HG03520 (cell line): ENCODE measurements at regions not wholly inside any gene's neighbourhood (a gene's known extent, or its start where the extent isn't known, plus 50 kb on each side); places are given as distances from the start of the nearest gene placed in this dataset.
"Not testable (repeated sequence)": the region's sequence is repeated elsewhere in the genome, so short reads cannot be mapped to it uniquely, and the experiment has no call there.

Experiments used
- ATAC-seq: cut with Tn5 transposase; IDR thresholded peaks from one replicate; pipeline ENCODE4 v1.9.1; 2021; ENCODE audit warnings: mild to moderate bottlenecking, moderate library complexity; ENCODE audit not compliant: unreplicated experiment

GRCh38 chr12:42741771-42742510 is 152.4 kb upstream of the PRICKLE1 start:
- no peak for ATAC-seq

DNA sequence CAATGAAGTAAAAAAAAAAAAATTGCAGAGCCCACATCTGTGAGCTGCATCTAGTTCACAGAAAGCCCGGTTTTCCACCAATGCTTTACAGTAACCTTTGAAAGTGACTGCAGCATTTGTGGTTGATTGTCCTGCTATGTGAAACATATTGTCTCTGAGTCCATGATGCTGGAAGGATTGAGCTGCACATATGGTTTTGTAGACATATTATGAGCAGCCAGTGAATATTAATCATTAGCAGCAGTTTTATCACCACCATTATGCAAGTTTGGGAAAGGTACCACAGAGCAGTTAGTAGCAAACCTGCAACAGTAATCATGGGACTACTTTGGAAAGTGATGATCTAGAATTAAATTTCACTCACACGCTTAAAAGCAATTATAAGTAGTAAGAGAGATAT is 151.5 kb upstream of the PRICKLE1 start:
- ATAC-seq = no peak

- ATAC-seq = no peak
Measured at GRCh38 chr12:42737398-42737797, 147.9 kb upstream of the PRICKLE1 start.

GRCh38 chr12:42735861-42736361 is 146.4 kb upstream of the PRICKLE1 start:
- no peak for ATAC-seq

DNA sequence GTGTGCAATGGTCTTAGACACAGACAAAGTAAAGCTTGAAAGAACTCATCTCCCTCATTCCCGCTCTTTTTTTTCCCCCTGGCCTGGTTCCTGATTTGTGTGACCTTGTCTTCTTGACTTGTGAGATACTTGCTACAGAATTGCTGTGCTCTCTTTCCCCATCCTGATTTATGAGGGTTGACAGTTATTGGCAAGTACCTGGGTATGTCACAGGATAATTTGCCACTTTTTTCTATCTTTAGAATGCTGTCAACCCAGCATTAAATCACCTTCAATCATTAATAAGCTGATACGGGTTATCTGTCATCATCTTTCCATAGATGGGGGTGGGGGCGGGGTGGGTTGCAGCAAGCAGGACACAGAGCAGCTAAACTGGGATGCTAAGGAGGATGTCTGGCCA is 144.4 kb upstream of the PRICKLE1 start:
- ATAC-seq = no peak

- ATAC-seq = no peak
Measured at GRCh38 chr12:42732908-42733411, 143.4 kb upstream of the PRICKLE1 start.

- no peak for ATAC-seq
Measured at GRCh38 chr12:42730291-42730690, 140.7 kb upstream of the PRICKLE1 start.

DNA sequence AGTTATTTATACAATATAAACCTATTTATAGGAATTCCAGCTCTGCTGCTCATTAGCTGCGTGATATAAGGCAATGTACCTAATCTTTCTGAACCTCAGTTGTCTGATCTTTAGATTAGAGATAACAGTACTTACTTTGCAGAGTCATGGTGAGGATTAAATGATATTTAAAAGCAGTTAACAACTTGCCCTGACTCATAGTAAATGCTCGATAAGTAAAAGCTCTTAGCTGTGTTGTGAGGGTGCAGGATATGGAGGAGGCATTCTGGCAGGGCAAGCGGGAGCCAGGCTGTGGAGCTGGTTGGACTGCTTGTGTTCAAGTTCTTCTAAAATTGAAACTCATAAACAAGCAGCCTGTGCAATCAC is 140.0 kb upstream of the PRICKLE1 start:
- no peak for ATAC-seq

DNA sequence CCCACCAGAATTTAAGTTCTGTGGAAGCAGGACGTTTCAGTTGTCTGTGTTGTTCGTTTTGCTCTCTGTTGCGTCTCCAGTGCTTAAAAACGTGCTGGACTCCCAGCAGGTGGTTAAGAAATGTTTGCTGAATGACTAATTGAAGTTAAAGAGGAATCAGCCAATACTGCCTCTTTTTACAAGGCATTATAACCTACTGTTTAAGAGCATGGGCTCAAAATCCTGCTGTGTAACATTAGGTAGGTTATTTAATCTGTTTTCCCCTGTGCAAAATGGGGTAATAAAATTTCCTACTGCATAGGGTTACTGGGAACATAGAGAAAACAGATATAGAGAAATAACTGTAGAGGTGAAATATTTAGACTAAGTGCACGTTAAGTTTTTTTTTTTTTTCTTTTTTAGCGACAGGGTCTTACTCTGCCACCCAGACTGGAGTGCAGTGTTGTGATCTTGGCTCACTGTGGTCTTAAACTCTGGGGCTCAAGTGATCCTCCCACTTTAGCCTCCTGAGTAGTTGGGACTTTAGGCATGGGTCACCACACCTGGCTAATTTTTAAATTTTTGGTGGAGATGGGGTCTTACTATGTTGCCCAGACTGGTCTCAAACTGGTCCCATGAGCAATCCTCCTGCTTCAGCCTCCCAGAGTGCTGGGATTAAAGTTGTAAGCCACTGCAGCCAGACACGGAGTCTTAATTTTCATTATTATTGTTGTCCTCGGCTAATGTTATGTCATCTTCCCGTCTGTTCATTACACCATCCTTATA is 139.4 kb upstream of the PRICKLE1 start:
- no peak for ATAC-seq

DNA sequence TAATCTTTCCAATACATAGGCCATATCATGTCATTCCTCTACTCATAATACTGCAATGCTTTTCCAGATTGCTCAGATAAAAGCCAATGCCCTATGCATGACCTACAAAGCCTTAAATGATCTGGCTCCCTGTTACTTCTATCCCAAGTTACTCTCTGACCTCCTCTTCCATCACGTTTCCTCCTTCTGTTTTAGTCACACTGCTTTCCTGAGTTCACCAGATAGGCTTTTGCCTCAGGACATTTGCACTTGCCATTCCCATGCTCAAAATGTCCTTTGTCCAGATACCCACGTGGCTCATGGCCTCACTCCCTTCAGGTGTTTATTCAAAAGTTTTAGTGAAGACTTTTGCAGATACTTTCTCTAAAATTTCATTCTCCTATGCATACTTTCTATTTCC is 138.7 kb upstream of the PRICKLE1 start:
- ATAC-seq = no peak

- no peak for ATAC-seq
Measured at GRCh38 chr12:42725809-42726208, 136.3 kb upstream of the PRICKLE1 start.

- ATAC-seq = no peak
Measured at GRCh38 chr12:42716491-42716891, 126.9 kb upstream of the PRICKLE1 start.

DNA sequence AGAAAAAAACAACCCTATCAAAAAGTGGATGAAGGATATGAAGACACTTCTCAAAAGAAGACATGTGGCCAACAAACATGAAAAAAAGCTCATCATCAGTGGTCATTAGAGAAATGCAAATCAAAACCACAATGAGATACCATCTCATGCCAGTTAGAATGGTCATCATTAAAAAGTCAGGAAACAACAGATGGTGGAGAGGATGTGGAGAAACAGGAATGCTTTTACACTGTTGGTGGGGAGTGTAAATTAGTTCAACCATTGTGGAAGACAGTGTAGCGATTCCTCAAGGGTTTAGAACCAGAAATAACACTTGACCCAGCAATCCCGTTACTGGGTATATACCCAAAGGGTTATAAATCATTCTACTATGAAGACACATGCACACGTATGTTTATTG is 124.0 kb upstream of the PRICKLE1 start:
- ATAC-seq = not testable (repeated sequence)

- not testable (repeated sequence) for ATAC-seq
Measured at GRCh38 chr12:42708374-42708773, 118.8 kb upstream of the PRICKLE1 start.

DNA sequence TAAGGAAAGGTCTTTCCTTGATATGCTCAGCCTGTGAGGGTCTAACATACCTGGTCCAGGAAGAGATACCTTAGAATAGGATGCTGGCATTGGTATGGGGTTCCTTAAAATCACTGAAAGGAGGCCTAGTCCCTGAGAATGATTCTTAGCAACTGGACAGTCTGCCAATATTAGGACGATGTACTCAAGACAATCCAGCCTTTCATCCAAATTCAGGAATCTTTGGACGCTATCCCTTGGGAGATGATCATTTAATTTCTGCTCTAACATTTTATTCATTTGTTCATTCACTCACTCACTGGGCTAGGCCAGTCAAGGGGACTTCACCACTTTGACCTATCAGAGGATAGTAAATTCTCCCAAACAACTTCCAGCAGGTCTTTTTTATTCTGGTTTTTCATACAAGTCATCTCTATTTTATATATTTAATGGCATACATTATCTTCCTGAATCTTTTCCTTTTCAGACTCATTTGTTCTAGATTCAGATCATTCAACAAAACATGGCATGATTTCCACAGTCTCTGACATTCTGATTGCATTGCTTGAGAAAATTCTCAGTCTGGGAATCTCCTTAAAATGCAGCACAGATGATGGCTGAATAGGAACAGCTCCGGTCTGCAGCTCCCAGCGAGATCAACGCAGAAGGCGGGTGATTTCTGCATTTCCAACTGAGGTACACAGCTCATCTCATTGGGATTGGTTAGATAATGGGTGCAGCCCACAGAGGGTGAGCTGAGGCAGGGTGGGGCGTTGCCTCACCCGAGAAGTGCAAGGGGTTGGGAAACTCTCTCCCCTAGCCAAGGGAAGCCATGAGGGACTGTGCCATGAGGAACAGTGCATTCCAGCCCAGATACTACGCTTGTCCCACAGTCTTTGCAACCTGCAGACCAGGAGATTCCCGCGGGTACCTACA is 118.0 kb upstream of the PRICKLE1 start:
- no peak for ATAC-seq

DNA sequence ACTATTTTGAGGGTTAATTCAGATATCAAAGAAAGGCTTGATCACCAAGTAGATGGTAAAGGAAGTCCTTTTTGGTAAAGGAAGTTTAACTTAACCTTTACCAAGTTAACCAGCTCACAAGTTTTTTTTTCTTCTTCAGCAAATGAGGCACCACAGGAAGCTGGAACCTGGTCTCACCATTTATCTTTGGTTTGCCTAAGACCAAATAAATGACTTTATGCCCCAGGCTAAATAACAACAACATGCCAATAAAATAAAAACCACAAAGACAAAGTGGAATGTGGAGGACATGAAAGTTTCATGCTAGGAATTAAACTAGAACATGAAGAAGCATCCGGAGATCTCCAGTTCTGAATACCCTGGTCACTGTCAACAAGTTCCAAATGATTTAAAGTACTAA is 116.8 kb upstream of the PRICKLE1 start:
- no peak for ATAC-seq

- ATAC-seq = no peak
Measured at GRCh38 chr12:42705863-42706262, 116.3 kb upstream of the PRICKLE1 start.

GRCh38 chr12:42704810-42705401 is 115.4 kb upstream of the PRICKLE1 start:
- no peak for ATAC-seq

DNA sequence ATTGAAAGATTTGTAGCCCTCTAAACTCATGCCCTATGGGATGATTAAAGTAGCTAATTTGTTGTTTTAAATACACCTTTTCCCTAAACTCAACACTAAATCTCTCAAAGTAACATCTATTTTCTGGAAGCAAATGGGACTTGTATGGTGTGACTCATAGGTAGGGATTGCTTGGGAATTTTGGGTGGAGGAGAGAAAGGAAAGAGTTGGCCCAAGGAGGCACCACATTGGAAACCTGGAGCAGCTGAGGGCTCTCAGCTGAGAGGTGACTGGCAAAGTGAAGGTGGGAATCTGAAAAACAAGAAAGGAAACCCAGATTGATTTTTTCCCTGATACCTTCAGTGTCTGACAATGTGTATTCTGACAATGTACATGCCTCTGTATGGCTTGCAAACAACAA is 114.8 kb upstream of the PRICKLE1 start:
- no peak for ATAC-seq

DNA sequence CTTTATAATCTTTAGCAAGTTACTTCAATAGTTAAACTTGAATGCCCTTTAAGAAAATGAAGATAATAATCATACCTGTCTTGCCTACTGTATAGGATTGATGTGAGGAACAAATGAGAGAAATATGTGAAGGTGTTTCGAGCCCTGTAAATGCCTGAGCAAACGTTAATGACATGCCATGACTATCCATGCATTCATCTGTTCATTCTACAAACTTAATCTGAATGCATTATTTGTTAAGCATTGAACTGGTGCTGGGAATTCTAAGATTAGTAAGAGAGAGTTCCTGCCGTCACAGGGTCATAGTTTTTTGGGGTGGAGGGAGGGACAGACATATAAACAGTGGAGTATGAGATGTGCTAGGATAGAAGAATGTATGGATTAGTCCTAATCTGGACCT is 111.5 kb upstream of the PRICKLE1 start:
- ATAC-seq = no peak

- no peak for ATAC-seq
Measured at GRCh38 chr12:42698213-42698612, 108.7 kb upstream of the PRICKLE1 start.
